ENCODE measurements at regions not wholly inside any gene's neighbourhood (a gene's known extent, or its start where the extent isn't known, plus 50 kb on each side); places are given as distances from the start of the nearest gene placed in this dataset.

- ChIA-PET POLR2A (no interaction called here), CTCF (no interaction called here)
- BruUV-seq (replicated peaks) = no TSS peak
- intact Hi-C loops (cut with micrococcal nuclease; ENCODE audit: unreplicated experiment) (no loop called here), in situ Hi-C loops (cut with HindIII; ENCODE audit: low pct_unique_long_range_greater_than_20kb, low sequenced_read_pairs) (no loop called here)
- Histone ChIP-seq H3K27ac (ENCODE audit: low read length) (no peak overlapping the region), H3K4me1 (ENCODE audit: control insufficient read depth, insufficient read depth, low read length) (no peaks in the 10 kb centered on the region), H3K36me3 (ENCODE audit: control insufficient read depth, insufficient read depth, low read length) (no peaks in the 10 kb centered on the region), H3K4me3 (ENCODE audit: low read depth in 2 of 2, low read length in 2 of 2) (no peak overlapping the region), H3K27me3 (ENCODE audit: control insufficient read depth, insufficient read depth, low read length) (no peaks in the 10 kb centered on the region), H3K9me3 (ENCODE audit: control insufficient read depth, insufficient read depth, low read depth, low read length) (no peaks in the 10 kb centered on the region)
- DNase-seq (ENCODE audit: low read depth, low spot score) = no peak
- TF ChIP-seq CTCF (IDR thresholded peaks at IDR 0.05) = no peak
- TF ChIP-seq SIN3A (IDR thresholded peaks at IDR 0.05; ENCODE audit: borderline replicate concordance, insufficient read depth, low read depth, low read length) = no peak
- no peak for TF ChIP-seq POLR2AphosphoS5 (IDR thresholded peaks at IDR 0.05; ENCODE audit: low read depth, low read length)
- TF ChIP-seq REST (IDR thresholded peaks at IDR 0.05; ENCODE audit: insufficient read depth in 1 of 2, low read depth in 2 of 2, low read length in 1 of 2) = no peak
- no peak for TF ChIP-seq TCF7L2 (IDR thresholded peaks at IDR 0.05; ENCODE audit: low read depth, low read length)
- no peak for ATAC-seq
Observed at GRCh38 chr2:167651406-167652151, 595.8 kb downstream of the STK39 start.

GRCh38 chr2:167646557-167646956, 600.8 kb downstream of the STK39 start:
- H3K36me3 ChIP-seq (ENCODE audit: control insufficient read depth, insufficient read depth, low read length) = no peaks in the 10 kb centered on the region
- no TSS peak for BruUV-seq (replicated peaks)
- ATAC-seq (no peak), DNase-seq (ENCODE audit: low read depth, low spot score) (no peak)
- in situ Hi-C loops (cut with HindIII; ENCODE audit: low pct_unique_long_range_greater_than_20kb, low sequenced_read_pairs) = no loop called here
- no peak overlapping the region for H3K27ac ChIP-seq (ENCODE audit: low read length)
- POLR2A ChIA-PET = no interaction called here
- intact Hi-C loops (cut with micrococcal nuclease; ENCODE audit: unreplicated experiment) = no loop called here
- H3K9me3 ChIP-seq (ENCODE audit: control insufficient read depth, insufficient read depth, low read depth, low read length) = no peaks in the 10 kb centered on the region
- H3K4me3 ChIP-seq (ENCODE audit: low read depth in 2 of 2, low read length in 2 of 2) = no peak overlapping the region
- CTCF ChIA-PET = no interaction called here
- no peaks in the 10 kb centered on the region for H3K27me3 ChIP-seq (ENCODE audit: control insufficient read depth, insufficient read depth, low read length)
- no peak for TF ChIP-seq REST (IDR thresholded peaks at IDR 0.05; ENCODE audit: insufficient read depth in 1 of 2, low read depth in 2 of 2, low read length in 1 of 2)
- no peak for TF ChIP-seq TCF7L2 (IDR thresholded peaks at IDR 0.05; ENCODE audit: low read depth, low read length)
- no peak for TF ChIP-seq CTCF (IDR thresholded peaks at IDR 0.05)
- TF ChIP-seq SIN3A (IDR thresholded peaks at IDR 0.05; ENCODE audit: borderline replicate concordance, insufficient read depth, low read depth, low read length) = no peak
- TF ChIP-seq POLR2AphosphoS5 (IDR thresholded peaks at IDR 0.05; ENCODE audit: low read depth, low read length) = no peak
- H3K4me1 ChIP-seq (ENCODE audit: control insufficient read depth, insufficient read depth, low read length) = no peaks in the 10 kb centered on the region
